Endothelial cell (in vitro differentiated cells): ENCODE measurements at regions not wholly inside any gene's neighbourhood (a gene's known extent, or its start where the extent isn't known, plus 50 kb on each side); places are given as distances from the start of the nearest gene placed in this dataset.
"Not testable (repeated sequence)": the region's sequence is repeated elsewhere in the genome, so short reads cannot be mapped to it uniquely, and the experiment has no call there.

Source experiments
- DNase-seq: peaks from one replicate; pipeline ENCODE4 v3.0.0; 2021; ENCODE audit warnings: low spot score
- H3K27ac Mint-ChIP-seq: one replicate; pipeline ENCODE4 v1.8.0; 2021; ENCODE audit warnings: mixed read lengths, inconsistent platforms; ENCODE audit not compliant: unreplicated experiment
- H3K27me3 Mint-ChIP-seq: one replicate; pipeline ENCODE4 v1.8.0; 2021; ENCODE audit warnings: mild to moderate bottlenecking, moderate library complexity, mixed read lengths, inconsistent platforms; ENCODE audit not compliant: unreplicated experiment
- H3K36me3 Mint-ChIP-seq: one replicate; pipeline ENCODE4 v1.8.0; 2021; ENCODE audit warnings: mild to moderate bottlenecking, low read depth, mixed read lengths, inconsistent platforms; ENCODE audit not compliant: unreplicated experiment
- H3K4me1 Mint-ChIP-seq: one replicate; pipeline ENCODE4 v1.8.0; 2021; ENCODE audit warnings: mild to moderate bottlenecking, mixed read lengths, inconsistent platforms; ENCODE audit not compliant: unreplicated experiment
- H3K4me3 Mint-ChIP-seq: one replicate; pipeline ENCODE4 v1.8.0; 2021; ENCODE audit warnings: mild to moderate bottlenecking, mixed read lengths, inconsistent platforms; ENCODE audit not compliant: unreplicated experiment
- H3K9me3 Mint-ChIP-seq: one replicate; pipeline ENCODE4 v1.8.0; 2021; ENCODE audit warnings: mixed read lengths, inconsistent platforms; ENCODE audit not compliant: unreplicated experiment
- CTCF ChIP-seq: fragments of 200-600 bp; sonication (generic); IDR thresholded peaks from one replicate; pipeline ENCODE4 v1.5.0; 2021; ENCODE audit warnings: antibody characterized with exemption; ENCODE audit not compliant: unreplicated experiment

- peak; percentile 99 for DNase-seq
- Mint-ChIP-seq H3K27ac (peak overlapping the region; percentile 99), H3K4me1 (peaks cover 15% of the 10 kb centered on the region), H3K4me3 (peak overlapping the region; percentile 79), H3K9me3 (peaks cover 7% of the 10 kb centered on the region), H3K36me3 (peaks cover 10% of the 10 kb centered on the region), H3K27me3 (peaks cover 25% of the 10 kb centered on the region)
- TF ChIP-seq CTCF: no peak
These were observed 207.1 kb downstream of the C9orf50 start for GRCh38 chr9:129413537-129414376.

- Mint-ChIP-seq H3K36me3 (peaks cover 10% of the 10 kb centered on the region), H3K4me1 (peaks cover 15% of the 10 kb centered on the region), H3K27ac (peak overlapping the region; percentile 99), H3K9me3 (peaks cover 7% of the 10 kb centered on the region), H3K27me3 (peaks cover 25% of the 10 kb centered on the region), H3K4me3 (peak overlapping the region; percentile 81)
- no peak for TF ChIP-seq CTCF
- peak; percentile 58 for DNase-seq
These were observed 207.9 kb downstream of the C9orf50 start for GRCh38 chr9:129412814-129413536.

DNA sequence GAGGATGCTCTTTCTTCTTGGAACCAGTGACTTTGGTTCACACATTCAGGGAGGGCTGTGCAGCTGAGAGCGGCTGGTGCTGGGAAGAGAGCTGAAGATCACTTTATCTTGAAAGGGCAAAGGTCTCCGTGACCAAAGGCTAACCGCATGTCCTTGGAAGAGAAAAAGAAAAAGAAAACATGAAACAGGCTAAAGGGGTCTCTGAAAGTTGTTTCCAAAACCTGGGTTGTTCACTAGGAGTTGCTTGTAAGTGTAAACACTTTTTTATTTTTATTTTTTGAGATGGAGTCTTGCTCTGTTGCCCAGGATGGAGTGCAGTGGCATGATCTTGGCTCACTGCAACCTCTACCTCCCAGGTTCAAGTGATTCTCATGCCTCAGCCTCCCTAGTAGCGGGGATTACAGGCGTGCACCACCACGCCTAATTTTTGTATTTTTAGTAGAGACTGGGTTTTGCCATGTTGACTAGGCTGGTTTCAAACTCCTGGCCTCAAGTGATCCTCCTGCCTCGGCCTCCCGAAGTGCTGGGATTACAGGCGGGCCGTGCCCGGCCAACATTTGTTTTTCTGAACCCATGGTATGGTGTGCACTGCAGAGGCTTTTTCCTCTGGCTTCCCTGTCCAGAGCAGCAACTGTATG is 208.6 kb downstream of the C9orf50 start:
- peaks cover 14% of the 10 kb centered on the region for H3K4me1 Mint-ChIP-seq
- peaks cover 27% of the 10 kb centered on the region for H3K27me3 Mint-ChIP-seq
- H3K9me3 Mint-ChIP-seq, H3K4me3 Mint-ChIP-seq, DNase-seq, H3K36me3 Mint-ChIP-seq: not testable (repeated sequence)
- peak overlapping the region; percentile 99 for H3K27ac Mint-ChIP-seq

DNA sequence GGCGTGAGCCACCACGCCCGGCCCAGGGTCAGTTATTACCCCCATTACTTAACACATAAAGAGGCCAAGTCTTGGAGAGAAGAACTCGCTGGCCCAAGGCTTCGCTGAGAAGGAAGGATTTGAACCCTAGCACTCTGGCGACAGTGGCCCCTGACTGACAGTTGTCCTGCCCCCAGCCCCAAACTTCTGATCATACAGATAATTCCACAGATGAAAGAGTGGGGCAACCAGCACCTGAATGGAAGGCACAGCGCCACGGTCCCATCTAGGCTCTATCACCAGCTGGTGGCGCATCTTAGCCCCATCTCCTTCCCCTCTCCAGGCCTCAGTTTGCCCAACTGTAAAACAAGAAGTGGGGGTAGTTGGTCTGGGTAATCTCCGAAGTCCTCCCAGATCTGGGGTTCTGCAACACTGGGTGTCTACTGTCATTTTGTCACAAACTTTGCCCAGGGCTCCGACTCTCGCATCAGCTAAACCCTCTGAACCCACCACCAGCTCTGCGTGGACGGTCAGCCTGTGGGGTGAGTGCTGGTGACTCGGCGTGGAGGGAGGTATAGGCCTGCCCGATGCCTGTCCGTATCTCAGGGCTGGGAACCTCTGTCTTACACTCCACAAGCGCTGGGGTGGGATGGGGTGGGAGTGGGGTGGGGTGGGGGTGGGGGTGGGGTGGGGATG is 209.3 kb downstream of the C9orf50 start:
- Mint-ChIP-seq H3K4me3 (no peak overlapping the region), H3K36me3 (peaks cover 10% of the 10 kb centered on the region), H3K27me3 (peaks cover 24% of the 10 kb centered on the region), H3K27ac (no peak overlapping the region), H3K4me1 (peaks cover 11% of the 10 kb centered on the region), H3K9me3 (peaks cover 7% of the 10 kb centered on the region)
- DNase-seq: no peak
- TF ChIP-seq CTCF: no peak

DNA sequence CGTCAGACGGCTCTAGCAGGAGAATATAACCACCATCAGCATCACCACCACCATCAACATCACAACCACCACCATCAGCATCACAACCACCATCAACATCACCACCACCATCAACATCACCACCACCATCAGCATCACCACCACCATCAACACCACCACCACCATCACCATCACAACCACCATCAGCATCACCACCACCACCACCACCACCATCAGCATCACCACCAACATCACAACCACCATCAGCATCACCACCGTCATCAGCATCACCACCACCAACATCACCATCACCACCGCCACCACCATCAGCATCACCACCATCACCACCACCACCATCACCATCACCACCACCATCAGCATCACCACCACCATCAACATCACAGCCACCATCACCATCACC is 210.7 kb downstream of the C9orf50 start:
- peaks cover 27% of the 10 kb centered on the region for H3K27me3 Mint-ChIP-seq
- peaks cover 7% of the 10 kb centered on the region for H3K9me3 Mint-ChIP-seq
- TF ChIP-seq CTCF: no peak
- H3K4me1 Mint-ChIP-seq: peaks cover 8% of the 10 kb centered on the region
- H3K4me3 Mint-ChIP-seq: peak overlapping the region; percentile 61
- H3K36me3 Mint-ChIP-seq: peaks cover 10% of the 10 kb centered on the region
- no peak for DNase-seq
- H3K27ac Mint-ChIP-seq: peak overlapping the region; percentile 74
